Fibroblast of lung (primary cell): ENCODE measurements at regions not wholly inside any gene's neighbourhood (a gene's known extent, or its start where the extent isn't known, plus 50 kb on each side); places are given as distances from the start of the nearest gene placed in this dataset.

Source experiments
- CTCF ChIP-seq, 2 donors: IDR thresholded peaks in 1 of 2; conservative IDR thresholded peaks in 1 of 2; 1 replicate in 1 of 2; 2 replicates in 1 of 2; pipeline ENCODE4 v1.5.1; 2011 to 2012; ENCODE audit warnings: low read length in 2 of 2, control low read depth in 1 of 2, inconsistent platforms in 1 of 2, low read depth in 1 of 2, mild to moderate bottlenecking in 1 of 2
- EZH2 ChIP-seq: IDR thresholded peaks from 2 replicates; pipeline ENCODE4 v1.5.1; 2012; ENCODE audit warnings: low read length, control low read depth, mild to moderate bottlenecking; ENCODE audit errors: missing control alignments

GRCh38 chr2:52467189-52467588 lies 1300.4 kb upstream of the CHAC2 start:
- no peak for TF ChIP-seq EZH2
- TF ChIP-seq CTCF (conservative IDR thresholded peaks at IDR 0.05 in 1 of 2, IDR thresholded peaks at IDR 0.05 in 1 of 2; ENCODE audit: low read depth in 1 of 2, low read length in 2 of 2): no peak
